WI38 (cell line): ENCODE measurements at regions not wholly inside any gene's neighbourhood (a gene's known extent, or its start where the extent isn't known, plus 50 kb on each side); places are given as distances from the start of the nearest gene placed in this dataset.

ENCODE experiments used
- H3K4me3 ChIP-seq: 2 replicates; pipeline ENCODE4 v1.5.1; 2011; ENCODE audit warnings: low read depth, mild to moderate bottlenecking, control low read depth, low read length
- CTCF ChIP-seq: IDR thresholded peaks from 2 replicates; pipeline ENCODE4 v1.5.1; 2012; ENCODE audit warnings: low read depth, mild to moderate bottlenecking, control low read depth, low read length

- H3K4me3 ChIP-seq = no peak overlapping the region
- TF ChIP-seq CTCF = no peak
These were observed 324.0 kb downstream of the RPS6KC1 start for GRCh38 chr1:213375002-213375401.

GRCh38 chr1:213376862-213377372, 325.9 kb downstream of the RPS6KC1 start:
- no peak for TF ChIP-seq CTCF

GRCh38 chr1:213380865-213381264, 329.8 kb downstream of the RPS6KC1 start:
- TF ChIP-seq CTCF = no peak
- H3K4me3 ChIP-seq = no peak overlapping the region

More at GRCh38 chr1:213376862-213377372, 325.9 kb downstream of the RPS6KC1 start:
- no peak overlapping the region for H3K4me3 ChIP-seq

GRCh38 chr1:213381572-213382084, 330.6 kb downstream of the RPS6KC1 start:
- no peak for TF ChIP-seq CTCF
- no peak overlapping the region for H3K4me3 ChIP-seq

- no peak for TF ChIP-seq CTCF
- no peak overlapping the region for H3K4me3 ChIP-seq
These were observed 332.4 kb downstream of the RPS6KC1 start for GRCh38 chr1:213383465-213383864.

GRCh38 chr1:213385201-213385600, 334.2 kb downstream of the RPS6KC1 start:
- H3K4me3 ChIP-seq = no peak overlapping the region
- no peak for TF ChIP-seq CTCF

GRCh38 chr1:213385806-213386324, 334.8 kb downstream of the RPS6KC1 start:
- no peak for TF ChIP-seq CTCF
- H3K4me3 ChIP-seq = no peak overlapping the region
